HepG2 (cell line): ENCODE measurements at regions not wholly inside any gene's neighbourhood (a gene's known extent, or its start where the extent isn't known, plus 50 kb on each side); places are given as distances from the start of the nearest gene placed in this dataset.

Experiments
- ATAC-seq: fragments of 200-7000 bp; cut with Tn5 transposase; 3 replicates; pipeline ENCODE4 v1.9.1; 2020; ENCODE audit warnings: mild to moderate bottlenecking, moderate library complexity
- BruUV-seq: library from RNA; stranded (reverse); fragments of 400-500 nt; replicated peaks from 2 replicates; lab custom pipeline; 2021; lab: Mats Ljungman, UMichigan
- CTCF ChIA-PET: fragments of 300-600 bp; formaldehyde crosslinking; extraction: SDS; loops from one replicate; lab custom pipeline; 2021; ENCODE audit warnings: low total read pairs, inconsistent platforms, low intra/inter-chr PET ratio; lab: Yijun Ruan, JAX
- POLR2A ChIA-PET: fragments of 350-600 bp; sonication (Branson Sonifier 250); formaldehyde crosslinking; loops from one replicate; lab custom pipeline; 2020; ENCODE audit warnings: antibody characterized with exemption, inconsistent platforms; lab: Yijun Ruan, JAX
- DNase-seq: peaks from one replicate; pipeline ENCODE4 v3.0.0-alpha.2; 2015; ENCODE audit warnings: low spot score
- FAIRE-seq: peaks from 3 replicates; lab custom pipeline; 2011; peaks lifted over from hg19 to GRCh38; lab: Jason Lieb, UNC
- H2AFZ ChIP-seq: one replicate; pipeline ENCODE4 v1.6.1; 2011; ENCODE audit warnings: low read length, inconsistent platforms
- H3K27ac ChIP-seq: fragments of 300-600 bp; 3 replicates; pipeline ENCODE4 v1.8.0; 2011; ENCODE audit warnings: mixed run types, mild to moderate bottlenecking, mixed read lengths, low read length, inconsistent platforms; ENCODE audit not compliant: insufficient read depth; ENCODE audit errors: extremely low read length
- H3K27me3 ChIP-seq, 2 experiments: fragments of 200-600 bp in 1 of 2; 2 replicates in 1 of 2; 3 replicates in 1 of 2; pipeline versions ENCODE4 v1.6.0 to v1.8.0; 2011; ENCODE audit warnings: low read length in 2 of 2, mild to moderate bottlenecking in 2 of 2, moderate library complexity in 2 of 2, inconsistent platforms in 1 of 2; ENCODE audit not compliant: insufficient read depth in 2 of 2, control insufficient read depth in 1 of 2
- H3K36me3 ChIP-seq, 2 experiments: fragments of 200-600 bp in 1 of 2; replicated peaks in 1 of 2; 2 replicates in 1 of 2; 3 replicates in 1 of 2; pipeline versions ENCODE4 v1.5.1 to v1.8.0; 2011; ENCODE audit warnings: low read length in 2 of 2, inconsistent platforms in 1 of 2; ENCODE audit not compliant: insufficient read depth in 2 of 2, control insufficient read depth in 1 of 2
- H3K4me1 ChIP-seq: 2 replicates; pipeline ENCODE4 v1.5.1; 2012; ENCODE audit warnings: low read length, inconsistent platforms; ENCODE audit not compliant: insufficient read depth
- H3K4me2 ChIP-seq: 2 replicates; pipeline ENCODE4 v1.6.0; 2011; ENCODE audit warnings: low read depth, low read length, inconsistent platforms
- H3K4me3 ChIP-seq, 3 experiments: fragments of 200-600 bp in 1 of 3; sonication (generic), shearing (Covaris generic) in 1 of 3; replicated peaks in 1 of 3; 2 replicates each; pipeline ENCODE4 v1.5.1; 2011 to 2016; ENCODE audit warnings: low read length in 3 of 3, inconsistent platforms in 2 of 3, low read depth in 2 of 3, mild to moderate bottlenecking in 2 of 3, control low read depth in 1 of 3, mixed read lengths in 1 of 3; ENCODE audit not compliant: insufficient read depth in 1 of 3
- H3K79me2 ChIP-seq: one replicate; pipeline ENCODE4 v1.6.1; 2011; ENCODE audit warnings: low read length, inconsistent platforms; ENCODE audit not compliant: insufficient read depth
- H3K9ac ChIP-seq: 2 replicates; pipeline ENCODE4 v1.6.0; 2011; ENCODE audit warnings: mild to moderate bottlenecking, low read depth, low read length, inconsistent platforms; ENCODE audit not compliant: insufficient read depth
- H3K9me3 ChIP-seq: 2 replicates; pipeline ENCODE4 v1.5.1; 2012; ENCODE audit warnings: mild to moderate bottlenecking, low read length
- H4K20me1 ChIP-seq: 2 replicates; pipeline ENCODE4 v1.6.0; 2011; ENCODE audit warnings: inconsistent platforms, mild to moderate bottlenecking, low read length, moderate library complexity; ENCODE audit not compliant: insufficient read depth
- BATF2 ChIP-seq: sonication (generic); formaldehyde crosslinking; IDR thresholded peaks from 2 replicates; pipeline ENCODE4 v1.8.0; 2022; ENCODE audit warnings: mild to moderate bottlenecking, missing genetic modification reagents, moderate library complexity
- ETV6 ChIP-seq: sonication (generic); formaldehyde crosslinking; conservative IDR thresholded peaks from 2 replicates; pipeline ENCODE4 v1.4.0; 2020; ENCODE audit warnings: missing genetic modification reagents
- FOXO1 ChIP-seq: sonication (generic); formaldehyde crosslinking; IDR thresholded peaks from 2 replicates; pipeline ENCODE4 v1.4.0; 2020; ENCODE audit warnings: missing genetic modification reagents
- HMG20A ChIP-seq: IDR thresholded peaks from 2 replicates; pipeline ENCODE4 v1.6.1; 2016; ENCODE audit warnings: borderline replicate concordance
- PRDM10 ChIP-seq: sonication (generic); formaldehyde crosslinking; IDR thresholded peaks from 2 replicates; pipeline ENCODE4 v1.4.0; 2020; ENCODE audit warnings: low read depth, missing genetic modification reagents
- ZNF256 ChIP-seq: sonication (generic); formaldehyde crosslinking; conservative IDR thresholded peaks from 2 replicates; pipeline ENCODE4 v1.4.0; 2020; ENCODE audit warnings: missing genetic modification reagents
- WGBS: methylation state at CpG from one replicate; pipeline ENCODE4 v1.1.6; 2017; ENCODE audit warnings: low lambda C conversion rate; 5-methylcytosine and 5-hydroxymethylcytosine counted together
- in situ Hi-C: cut with HindIII; loops from 2 replicates; pipeline ENCODE4 v1.10.0; 2017; ENCODE audit warnings: low pct_unique_long_range_greater_than_20kb; ENCODE audit not compliant: extremely low pct_ligation_motif_present
- intact Hi-C: fragments of 100-400 bp; cut with micrococcal nuclease; formaldehyde crosslinking; loops from one replicate; pipeline ENCODE4 v1.10.0; 2022; ENCODE audit not compliant: unreplicated experiment

GRCh38 chr10:83153714-83154113 lies 985.6 kb upstream of the GHITM start:
- Histone ChIP-seq H3K27me3 (no peaks in the 10 kb centered on the region), H3K4me1 (no peaks in the 10 kb centered on the region), H3K79me2 (no peaks in the 10 kb centered on the region), H3K9ac (no peak overlapping the region), H3K27ac (no peak overlapping the region), H3K36me3 (no peaks in the 10 kb centered on the region), H3K4me3 (no peak overlapping the region), H4K20me1 (no peaks in the 10 kb centered on the region), H3K9me3 (peaks cover 51% of the 10 kb centered on the region), H2AFZ (no peak overlapping the region), H3K4me2 (no peak overlapping the region)
- in situ Hi-C loops (no loop called here), intact Hi-C loops (no loop called here)
- no peak for TF ChIP-seq PRDM10 (CRISPR knock-in tag)
- TF ChIP-seq ZNF256 (CRISPR knock-in tag), result no peak
- TF ChIP-seq FOXO1 (CRISPR knock-in tag), result no peak
- TF ChIP-seq HMG20A, result no peak
- no peak for TF ChIP-seq ETV6
- ChIA-PET CTCF (no interaction called here), POLR2A (no interaction called here)
- FAIRE-seq (no peak), DNase-seq (no peak), ATAC-seq (no peak)
- WGBS, result 36% methylated on average over 10 of the region's 10 CpGs
- BruUV-seq, result no TSS peak

- no peaks in the 10 kb centered on the region for H4K20me1 ChIP-seq
- H3K4me2 ChIP-seq, result no peak overlapping the region
- no TSS peak for BruUV-seq
- no peak overlapping the region for H2AFZ ChIP-seq
- intact Hi-C loops, result no loop called here
- ATAC-seq, result no peak
- ChIA-PET CTCF (no interaction called here), POLR2A (no interaction called here)
- in situ Hi-C loops, result no loop called here
- no peaks in the 10 kb centered on the region for H3K36me3 ChIP-seq
- FAIRE-seq, result no peak
- no peaks in the 10 kb centered on the region for H3K27me3 ChIP-seq
- WGBS, result 3% methylated on average over 3 of the region's 3 CpGs
- H3K79me2 ChIP-seq, result no peaks in the 10 kb centered on the region
- H3K9me3 ChIP-seq, result peaks cover 44% of the 10 kb centered on the region
- H3K4me1 ChIP-seq, result no peaks in the 10 kb centered on the region
- DNase-seq, result no peak
- H3K4me3 ChIP-seq, result no peak overlapping the region
- H3K9ac ChIP-seq, result no peak overlapping the region
- H3K27ac ChIP-seq, result no peak overlapping the region
- no peak for TF ChIP-seq BATF2 (CRISPR knock-in tag)
These were observed 975.2 kb upstream of the GHITM start for GRCh38 chr10:83164156-83164555.
